Activated CD4-positive, alpha-beta T cell treated with anti-CD3 and anti-CD28 coated beads for 48 hours (primary cell): ENCODE measurements at regions not wholly inside any gene's neighbourhood (a gene's known extent, or its start where the extent isn't known, plus 50 kb on each side); places are given as distances from the start of the nearest gene placed in this dataset.

ENCODE experiments used
- DNase-seq: peaks from one replicate; pipeline ENCODE4 v3.0.0-alpha.2; 2020

DNA sequence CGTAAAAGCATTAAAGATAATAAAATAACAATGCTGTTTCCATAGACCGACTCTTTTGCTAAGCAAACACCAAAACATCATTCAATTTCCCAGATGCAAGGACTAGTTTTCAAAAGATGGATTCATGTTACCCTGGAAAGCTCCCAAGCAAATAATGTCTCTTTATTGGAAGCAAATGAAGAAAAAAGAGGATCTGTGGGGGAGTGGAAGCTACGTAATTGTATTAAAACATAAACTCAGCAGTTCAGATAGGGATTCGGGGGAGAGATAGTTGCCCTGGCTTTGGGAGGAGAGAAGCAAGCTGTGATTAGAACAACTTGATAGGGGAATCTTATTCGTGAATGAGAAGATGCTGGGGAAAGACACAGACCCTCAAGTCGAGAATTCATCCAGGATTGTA lies 491.0 kb upstream of the CLINT1 start:
- DNase-seq: no peak

- DNase-seq: no peak
These were observed 485.4 kb upstream of the CLINT1 start for GRCh38 chr5:158344376-158344775.

DNA sequence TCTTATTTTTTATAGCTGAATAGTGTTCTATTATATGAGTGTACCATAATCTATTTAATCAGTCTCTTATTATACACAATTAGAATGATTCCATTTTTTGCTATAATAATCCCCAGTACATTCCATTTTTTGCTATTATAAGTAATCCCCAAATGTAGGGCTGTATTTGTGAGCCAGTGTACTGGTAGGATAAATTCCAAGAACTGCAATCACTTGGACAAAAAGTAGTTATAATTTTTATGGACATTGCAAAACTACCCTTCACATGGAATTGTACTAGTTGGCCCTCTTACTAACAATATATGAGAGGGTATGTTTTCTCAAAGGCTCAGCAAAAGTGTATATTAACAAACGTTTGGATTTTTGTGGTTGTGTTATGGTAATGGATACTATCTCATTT lies 481.7 kb upstream of the CLINT1 start:
- no peak for DNase-seq

DNA sequence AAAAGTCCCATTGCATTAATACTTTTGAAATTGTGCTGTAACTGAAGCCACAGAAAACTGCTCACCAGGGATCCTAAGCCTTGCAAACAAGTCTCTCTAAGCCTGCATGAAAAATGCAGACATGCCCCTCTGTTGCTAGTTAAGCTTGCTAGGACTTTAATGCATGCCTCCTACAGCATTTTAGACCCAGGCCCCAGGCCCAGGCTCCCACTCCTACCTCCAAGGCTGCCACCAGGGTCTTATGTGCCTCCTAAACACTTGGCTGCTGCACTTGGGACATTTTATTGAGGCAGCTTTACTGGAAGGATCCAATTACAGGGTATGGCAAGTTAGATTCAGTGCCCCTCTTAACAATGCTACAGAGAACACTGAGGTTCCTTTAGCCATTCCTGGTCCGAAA lies 467.3 kb upstream of the CLINT1 start:
- no peak for DNase-seq

- DNase-seq: no peak
These were observed 465.3 kb upstream of the CLINT1 start for GRCh38 chr5:158324236-158324635.

GRCh38 chr5:158322620-158323019 lies 463.7 kb upstream of the CLINT1 start:
- no peak for DNase-seq

GRCh38 chr5:158320934-158321333 lies 462.0 kb upstream of the CLINT1 start:
- DNase-seq: no peak

DNA sequence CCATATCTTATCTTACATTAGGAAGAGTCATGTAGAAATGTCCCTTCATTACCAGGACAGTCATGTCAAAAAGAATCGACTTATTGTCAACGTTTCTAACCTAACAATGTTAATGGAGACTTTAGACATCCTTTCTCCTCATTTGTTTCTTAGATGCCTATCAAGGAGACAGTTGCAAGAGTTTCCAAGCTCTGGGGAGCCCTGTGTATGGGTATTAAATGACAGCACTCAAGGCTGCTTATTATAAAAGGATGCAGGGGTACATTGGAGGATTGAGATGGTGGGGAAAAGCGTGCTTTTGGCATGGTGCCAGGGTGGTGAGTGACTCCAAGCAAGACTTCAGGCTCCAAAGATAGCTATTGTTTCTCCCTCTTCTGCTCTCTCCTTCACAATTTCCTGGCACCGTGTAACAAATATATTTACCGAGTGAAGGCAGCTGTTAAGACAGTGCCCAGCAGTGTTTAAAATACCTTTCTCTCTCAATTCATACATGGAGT lies 461.3 kb upstream of the CLINT1 start:
- DNase-seq: no peak

- DNase-seq: no peak
These were observed 458.6 kb upstream of the CLINT1 start for GRCh38 chr5:158317507-158317906.

DNA sequence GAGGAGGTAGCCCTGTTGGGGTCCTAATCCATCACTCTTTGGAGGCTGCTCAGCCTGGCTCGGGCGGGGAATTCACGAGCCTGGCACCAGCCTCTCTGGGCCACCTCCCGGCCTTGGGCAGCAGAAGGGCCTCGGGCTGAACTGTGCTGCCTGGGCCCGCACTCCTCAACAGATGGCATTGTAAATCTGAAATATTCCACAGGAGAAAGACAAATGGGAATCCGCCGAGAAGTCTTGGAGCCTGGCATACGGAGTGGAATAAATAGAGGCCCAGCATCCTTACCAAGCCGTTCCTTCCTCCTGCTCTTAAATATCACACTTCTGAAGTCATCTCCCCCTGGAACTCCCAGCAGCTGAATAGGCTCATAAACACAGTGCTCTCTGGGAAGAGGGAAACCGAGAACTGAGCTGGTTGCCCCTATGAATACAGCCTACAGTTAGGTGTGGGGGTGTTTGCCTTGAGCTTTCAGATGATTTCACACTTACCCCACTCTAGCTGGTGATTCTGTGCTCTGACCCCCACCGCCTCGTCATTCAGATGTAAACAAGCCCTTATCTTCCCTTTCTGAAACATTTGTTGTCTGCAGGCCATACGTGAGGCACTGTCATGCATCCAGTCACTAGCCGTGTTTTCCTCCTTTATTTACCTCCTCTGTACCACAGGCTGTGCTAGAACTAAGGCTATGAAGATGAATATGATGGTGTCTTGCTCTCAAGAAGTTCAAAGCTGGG lies 455.0 kb upstream of the CLINT1 start:
- no peak for DNase-seq

GRCh38 chr5:158313027-158313732 lies 454.2 kb upstream of the CLINT1 start:
- DNase-seq: no peak

DNA sequence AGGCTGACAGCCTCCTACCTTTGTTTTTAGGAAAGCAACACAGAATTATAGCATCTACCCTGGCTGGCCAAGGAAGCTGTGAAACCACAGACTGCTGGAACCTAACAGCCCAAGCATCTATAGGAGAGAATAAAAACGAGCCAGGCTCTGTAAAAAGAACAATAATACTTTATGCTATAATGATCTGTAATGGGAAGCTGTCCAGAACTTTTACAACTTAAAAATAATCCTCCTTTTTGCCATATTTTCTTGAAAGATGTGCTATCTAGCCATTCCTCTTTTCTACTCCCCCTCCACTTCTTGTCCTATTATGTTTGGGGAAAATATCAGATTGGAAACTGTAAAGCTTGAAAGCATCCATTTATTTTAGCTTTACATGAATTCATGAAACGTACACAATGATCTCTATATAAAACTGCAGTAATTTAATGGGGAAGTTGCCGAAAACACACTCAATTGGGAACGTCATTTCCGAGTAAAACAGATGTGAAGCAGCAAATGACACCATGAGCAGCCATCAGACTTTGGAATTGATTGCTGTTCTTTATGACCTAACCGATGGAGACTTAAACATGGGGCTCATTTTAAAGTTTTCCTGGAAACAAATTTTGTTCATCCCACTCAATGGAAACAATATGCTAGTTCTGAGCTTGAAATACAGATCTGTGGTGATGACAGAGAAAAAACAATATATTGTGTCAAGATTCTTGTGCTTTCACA lies 450.3 kb upstream of the CLINT1 start:
- no peak for DNase-seq

GRCh38 chr5:158308429-158309025 lies 449.6 kb upstream of the CLINT1 start:
- DNase-seq: no peak

DNA sequence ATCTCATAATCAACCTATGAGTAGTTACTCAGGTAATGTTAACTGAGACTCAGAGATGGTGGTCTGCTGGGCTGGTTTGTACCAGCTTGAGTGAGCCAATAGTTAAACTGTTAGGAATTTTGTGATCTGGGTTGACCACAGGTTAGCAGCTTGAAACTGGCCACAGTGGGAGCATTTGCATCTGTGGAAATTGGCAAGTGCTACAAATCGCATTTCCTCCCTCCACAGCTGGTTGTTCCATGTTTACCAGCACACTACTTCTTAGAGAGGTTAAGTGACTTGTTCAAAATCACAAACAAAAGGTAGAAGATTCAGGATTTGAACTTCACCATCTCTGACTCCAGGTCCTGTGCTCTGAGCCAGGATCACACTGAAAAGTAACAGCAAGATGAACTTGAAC lies 446.9 kb upstream of the CLINT1 start:
- no peak for DNase-seq

GRCh38 chr5:158304607-158305006 lies 445.7 kb upstream of the CLINT1 start:
- no peak for DNase-seq

- no peak for DNase-seq
These were observed 444.9 kb upstream of the CLINT1 start for GRCh38 chr5:158303883-158304282.

DNA sequence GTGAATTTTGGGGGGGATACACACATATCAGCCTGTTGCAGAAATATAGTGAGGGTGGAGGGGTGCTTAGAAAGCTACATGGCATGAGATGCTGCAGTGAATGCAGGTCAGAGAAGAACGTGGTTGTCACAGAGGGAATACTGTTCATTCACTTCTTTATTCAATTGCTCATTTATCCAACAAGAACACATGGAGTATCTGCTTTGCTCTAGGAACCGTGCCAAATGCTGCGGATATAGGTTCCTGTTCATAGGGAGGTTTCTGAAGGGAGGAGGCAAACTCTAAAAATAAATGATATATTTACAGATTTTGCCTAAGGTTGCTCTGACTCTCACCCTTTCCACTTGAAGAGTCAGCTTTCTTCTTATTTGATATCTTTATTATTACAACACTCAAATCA lies 444.3 kb upstream of the CLINT1 start:
- DNase-seq: no peak

DNA sequence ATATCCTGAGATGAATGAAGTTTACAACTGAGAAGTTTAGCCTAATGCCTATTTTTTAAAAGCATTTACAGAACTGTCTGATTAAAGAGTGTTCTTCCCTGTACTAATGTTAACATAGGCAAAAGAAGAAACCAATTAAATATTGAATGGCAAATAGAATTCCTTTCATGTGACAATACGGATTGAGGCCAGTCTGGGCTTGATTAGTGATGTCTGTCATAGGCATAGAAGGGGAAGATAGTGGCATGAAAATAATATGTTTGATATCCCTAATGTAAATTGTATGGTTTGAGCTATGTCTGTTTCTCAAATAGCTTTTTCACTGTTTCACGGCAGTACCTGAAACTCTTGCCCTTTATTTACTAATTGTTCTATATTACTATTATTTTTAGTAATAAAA lies 443.1 kb upstream of the CLINT1 start:
- no peak for DNase-seq

GRCh38 chr5:158301186-158301585 lies 442.2 kb upstream of the CLINT1 start:
- DNase-seq: no peak

- DNase-seq: no peak
These were observed 441.3 kb upstream of the CLINT1 start for GRCh38 chr5:158300256-158300655.

DNA sequence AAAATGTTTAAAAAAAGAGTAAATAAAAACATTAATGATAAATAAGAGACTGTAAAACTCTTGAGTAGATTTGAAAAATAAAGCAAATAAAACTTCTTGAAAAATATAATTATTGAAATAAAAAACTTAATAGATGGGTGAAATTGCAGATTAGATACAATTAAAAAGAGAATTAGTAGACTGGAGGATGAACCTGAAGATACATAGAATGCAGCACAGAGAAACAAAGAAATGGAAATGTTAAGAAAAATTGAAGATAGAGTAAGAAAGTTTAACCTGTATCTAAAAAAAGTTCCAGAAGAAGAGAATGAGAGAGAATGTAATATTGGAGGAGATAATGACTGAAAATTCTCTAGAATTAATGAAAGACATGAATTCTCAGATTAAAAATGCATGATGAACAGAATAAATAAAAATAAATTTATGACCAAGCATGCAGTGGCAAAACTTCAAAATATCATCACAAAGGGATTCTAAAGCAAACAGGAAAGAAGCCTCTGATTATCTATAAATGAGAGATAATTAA lies 438.1 kb upstream of the CLINT1 start:
- DNase-seq: no peak

DNA sequence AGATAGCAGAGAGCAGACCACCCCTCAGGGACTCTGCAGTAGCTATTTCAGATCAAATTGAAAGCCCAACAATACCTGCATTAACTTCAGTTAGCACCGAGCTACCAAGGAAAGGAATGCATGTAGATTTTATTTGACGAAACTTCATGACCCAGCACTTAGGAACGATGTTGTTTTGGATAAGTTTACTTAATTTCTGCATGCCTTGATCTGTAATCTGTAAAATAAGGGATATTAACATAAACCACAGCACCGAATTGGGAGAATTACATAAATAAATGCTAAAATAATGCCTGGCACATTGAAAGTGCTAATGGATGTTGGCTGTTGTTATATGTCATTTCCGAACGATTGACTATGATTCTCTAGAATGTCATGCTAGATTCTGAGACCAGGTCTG lies 435.8 kb upstream of the CLINT1 start:
- DNase-seq: no peak

- DNase-seq: no peak
These were observed 434.0 kb upstream of the CLINT1 start for GRCh38 chr5:158292981-158293380.
